ENCODE measurements at regions not wholly inside any gene's neighbourhood (a gene's known extent, or its start where the extent isn't known, plus 50 kb on each side); places are given as distances from the start of the nearest gene placed in this dataset.

DNA sequence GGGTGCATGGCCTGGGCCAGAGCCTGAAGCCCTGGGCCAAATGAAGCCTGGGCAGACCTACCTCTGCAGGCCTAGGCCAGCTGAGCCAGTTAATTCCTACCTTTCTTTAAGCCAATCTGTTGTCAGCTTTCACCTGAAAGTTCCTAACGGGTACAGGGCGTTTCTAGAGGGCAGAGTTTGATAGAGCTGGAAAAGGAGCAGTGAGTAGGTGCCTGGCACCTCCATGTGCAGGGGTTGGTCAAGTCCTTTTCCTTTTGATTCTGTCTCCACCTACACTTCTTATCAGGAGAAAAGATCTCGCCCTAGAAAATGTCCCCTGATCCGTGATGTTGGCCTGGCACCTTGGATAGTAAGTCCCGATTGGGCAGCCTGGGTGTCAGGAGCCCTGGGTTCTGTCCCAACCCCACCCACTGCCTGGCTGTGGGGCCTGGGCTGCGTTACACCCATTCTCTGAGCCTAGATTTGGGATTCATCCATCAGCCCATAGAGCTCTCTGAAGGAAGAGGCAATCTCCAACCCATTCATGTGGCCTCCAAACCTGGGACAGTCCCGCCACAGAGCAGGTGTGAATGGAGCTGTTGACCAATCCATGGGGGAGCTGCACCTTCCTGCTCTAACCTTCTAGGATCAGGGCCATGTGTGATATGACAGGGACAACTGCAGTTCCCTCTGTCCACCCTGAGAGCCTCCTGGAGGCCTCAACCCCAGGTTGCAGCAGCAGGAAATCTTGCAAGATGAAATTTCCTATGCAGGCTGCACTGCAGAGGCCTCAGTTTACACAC lies 304.3 kb downstream of the MATN1 start:
- no peak for TF ChIP-seq TARDBP (IDR thresholded peaks at IDR 0.05)
- no peak for TF ChIP-seq NFRKB (IDR thresholded peaks at IDR 0.05)
- no peak for TF ChIP-seq FOXM1 (IDR thresholded peaks at IDR 0.05; ENCODE audit: borderline replicate concordance)
- no peak for TF ChIP-seq CTBP1 (IDR thresholded peaks at IDR 0.05; ENCODE audit: borderline replicate concordance)
- TF ChIP-seq ELF4 (IDR thresholded peaks at IDR 0.05): no peak
- no peak for TF ChIP-seq FOXK2 (IDR thresholded peaks at IDR 0.05)
- no peak for TF ChIP-seq SP1 (IDR thresholded peaks at IDR 0.05)
- no peak for TF ChIP-seq SUZ12 (IDR thresholded peaks at IDR 0.05)
- no peak for TF ChIP-seq ZNF384 (IDR thresholded peaks at IDR 0.05)
- TF ChIP-seq BHLHE40 (IDR thresholded peaks at IDR 0.05; ENCODE audit: borderline replicate concordance): no peak
- TF ChIP-seq ARNT (IDR thresholded peaks at IDR 0.05): no peak
- TF ChIP-seq, protein P1, sequence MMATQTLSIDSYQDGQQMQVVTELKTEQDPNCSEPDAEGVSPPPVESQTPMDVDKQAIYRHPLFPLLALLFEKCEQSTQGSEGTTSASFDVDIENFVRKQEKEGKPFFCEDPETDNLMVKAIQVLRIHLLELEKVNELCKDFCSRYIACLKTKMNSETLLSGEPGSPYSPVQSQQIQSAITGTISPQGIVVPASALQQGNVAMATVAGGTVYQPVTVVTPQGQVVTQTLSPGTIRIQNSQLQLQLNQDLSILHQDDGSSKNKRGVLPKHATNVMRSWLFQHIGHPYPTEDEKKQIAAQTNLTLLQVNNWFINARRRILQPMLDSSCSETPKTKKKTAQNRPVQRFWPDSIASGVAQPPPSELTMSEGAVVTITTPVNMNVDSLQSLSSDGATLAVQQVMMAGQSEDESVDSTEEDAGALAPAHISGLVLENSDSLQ (IDR thresholded peaks at IDR 0.05): no peak
- TF ChIP-seq HDGF (IDR thresholded peaks at IDR 0.05; ENCODE audit: borderline replicate concordance): no peak
- no peak for TF ChIP-seq L3MBTL2 (conservative IDR thresholded peaks at IDR 0.05)
